SK-MEL-5 (cell line): ENCODE measurements at regions not wholly inside any gene's neighbourhood (a gene's known extent, or its start where the extent isn't known, plus 50 kb on each side); places are given as distances from the start of the nearest gene placed in this dataset.

Experiments
- DNase-seq: peaks from one replicate; pipeline ENCODE4 v3.0.0-alpha.2; 2016; ENCODE audit warnings: low read depth, low spot score
- in situ Hi-C: cut with HindIII; loops from 2 replicates; pipeline ENCODE4 v1.10.0; 2016; ENCODE audit warnings: low sequenced_read_pairs, high pct_unique_total_duplicates, low pct_unique_long_range_greater_than_20kb

- in situ Hi-C loops, result no loop called here
- DNase-seq, result peak; percentile 28
Measured at GRCh38 chr22:27370269-27370668, 431.3 kb downstream of the MN1 start.

DNA sequence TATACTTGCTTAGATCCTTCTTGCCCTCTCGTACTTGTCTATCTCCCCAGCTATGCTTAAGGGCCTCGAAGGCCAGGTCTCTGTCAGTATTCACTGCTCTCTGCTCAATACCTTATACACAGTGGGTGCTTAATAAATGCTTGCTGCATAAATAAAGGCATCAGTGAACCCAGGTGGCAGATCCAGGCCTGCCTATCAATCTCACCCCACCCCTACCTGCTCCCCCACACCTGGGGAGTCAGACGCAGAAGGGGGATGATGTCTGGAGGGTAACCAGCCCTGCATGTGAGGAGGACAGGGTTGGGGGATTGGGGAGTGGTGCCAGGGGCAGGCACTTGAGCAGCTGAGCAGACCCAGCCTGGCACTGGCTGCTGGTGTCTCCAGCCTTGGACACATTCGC, 430.6 kb downstream of the MN1 start:
- in situ Hi-C loops, result no loop called here
- DNase-seq, result no peak

GRCh38 chr22:27372364-27372763, 429.2 kb downstream of the MN1 start:
- DNase-seq, result no peak
- in situ Hi-C loops, result no loop called here

- in situ Hi-C loops, result no loop called here
- peak; percentile 88 for DNase-seq
Measured at GRCh38 chr22:27372969-27373670, 428.4 kb downstream of the MN1 start.

DNA sequence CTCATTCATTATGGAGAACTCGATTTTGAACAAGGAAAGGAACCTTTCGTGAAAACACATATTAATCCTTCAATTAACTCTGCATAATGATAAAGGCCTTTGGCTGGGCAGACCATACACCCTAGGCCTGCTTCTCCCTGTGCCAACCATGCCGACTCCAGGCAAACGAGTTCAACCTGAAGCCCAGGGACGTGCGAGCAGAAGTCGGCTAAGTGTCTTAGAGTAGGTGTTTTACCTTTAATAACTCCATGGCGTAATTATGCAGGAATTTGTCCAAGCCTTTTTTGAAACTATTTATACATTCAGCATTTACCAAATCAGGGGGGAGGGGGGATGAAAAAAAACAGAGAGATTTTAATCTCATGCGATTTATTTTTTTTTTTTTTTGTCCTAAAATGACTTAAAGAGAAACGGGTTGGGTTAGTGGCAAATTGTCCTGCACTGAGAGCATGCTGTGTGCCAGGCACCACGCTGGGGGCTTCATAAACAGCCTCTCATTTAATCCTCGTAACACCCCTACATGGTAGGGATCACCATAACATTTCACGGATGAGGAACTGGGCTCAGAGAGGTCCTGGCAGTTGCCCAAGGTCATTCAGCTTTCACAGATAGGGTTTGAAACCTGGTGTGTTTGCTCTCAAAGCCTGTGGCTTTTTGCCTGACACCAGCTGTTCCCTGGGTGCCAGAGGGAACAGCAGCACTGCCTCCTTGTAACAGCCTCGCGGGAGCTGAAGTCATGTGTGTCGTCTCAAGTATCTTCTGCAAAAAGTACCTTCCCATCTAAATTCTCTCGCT, 423.9 kb downstream of the MN1 start:
- DNase-seq, result no peak
- in situ Hi-C loops, result no loop called here

DNA sequence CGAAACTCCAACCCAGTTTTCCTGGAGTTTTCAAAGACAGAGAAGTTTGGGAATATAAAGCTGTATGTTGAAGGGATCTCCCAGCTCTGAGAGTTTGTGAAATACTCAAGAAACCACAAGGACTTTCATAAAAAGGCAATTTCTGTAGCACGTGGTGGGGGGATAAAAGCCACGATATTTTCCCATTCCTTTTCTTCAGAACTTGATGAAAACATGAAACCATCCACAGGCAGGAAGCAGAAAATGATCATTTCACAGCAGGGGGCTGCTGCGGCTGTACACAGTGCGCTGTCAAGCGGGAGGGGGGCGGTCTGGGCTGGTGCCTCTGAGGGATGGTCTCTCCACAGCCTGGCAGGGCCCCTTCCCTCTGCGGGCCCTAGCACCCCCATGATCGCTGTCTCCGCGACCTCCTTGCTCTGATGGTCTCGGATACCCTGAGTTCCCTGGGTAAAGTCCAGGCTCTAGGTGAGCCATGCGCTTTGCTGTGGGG, 423.2 kb downstream of the MN1 start:
- no peak for DNase-seq
- in situ Hi-C loops, result no loop called here

DNA sequence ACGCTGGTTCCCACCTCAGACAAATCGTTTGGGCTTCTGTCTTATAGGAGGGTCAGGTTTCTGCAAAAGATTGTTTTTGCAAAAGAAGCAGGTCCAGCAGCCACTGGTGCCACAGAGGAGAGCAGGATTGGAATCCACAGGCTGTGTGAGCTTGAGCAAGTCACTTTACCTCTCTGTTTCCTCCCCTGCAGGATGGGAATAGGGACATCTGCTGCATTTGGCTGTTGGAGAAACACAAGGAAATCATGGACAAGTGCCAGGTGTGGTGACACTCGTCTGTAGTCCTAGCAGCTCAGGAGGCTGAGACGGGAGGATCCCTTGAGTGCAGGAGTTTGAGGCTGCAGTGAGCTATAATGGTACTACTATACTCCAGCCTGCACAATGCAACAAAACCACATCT, 422.6 kb downstream of the MN1 start:
- DNase-seq, result no peak
- in situ Hi-C loops, result no loop called here

DNA sequence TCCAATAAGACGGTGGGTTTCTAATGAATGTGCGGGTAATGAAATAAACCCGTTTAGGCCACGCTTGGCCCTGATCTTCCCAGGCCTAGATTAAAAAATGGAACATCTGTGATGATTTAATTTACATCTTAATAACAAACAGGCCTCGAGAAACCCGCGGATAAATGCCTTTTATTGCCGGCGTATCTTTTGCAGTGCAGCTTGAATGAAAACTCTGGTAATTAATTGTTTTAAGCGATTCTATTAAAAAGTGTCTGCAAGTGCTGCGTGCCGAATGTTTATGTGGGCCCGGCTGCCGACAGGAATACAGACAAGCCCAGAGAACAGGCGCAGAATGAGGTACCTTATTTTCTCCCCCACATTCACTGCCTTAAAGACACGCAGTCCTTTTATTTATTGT, 420.7 kb downstream of the MN1 start:
- in situ Hi-C loops, result no loop called here
- no peak for DNase-seq

DNA sequence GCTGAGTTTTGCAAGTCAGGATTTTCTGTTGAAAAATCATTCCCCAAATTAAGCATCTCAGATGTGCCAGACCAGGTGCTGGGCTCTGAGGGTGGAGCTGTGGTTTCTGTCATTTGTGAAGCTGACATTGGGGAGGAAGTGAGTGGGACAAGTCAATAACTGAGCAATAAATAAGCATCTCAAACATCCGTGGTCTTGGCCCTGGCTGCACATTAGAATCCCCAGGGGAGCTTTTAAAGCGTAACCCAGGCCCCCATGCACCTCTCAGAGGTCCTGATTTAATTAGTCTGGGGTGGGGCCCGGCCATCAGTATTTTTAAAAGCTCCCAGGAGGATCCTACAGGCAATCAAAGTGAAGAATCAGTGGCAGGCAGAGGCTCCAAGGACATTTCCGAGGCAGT, 420.0 kb downstream of the MN1 start:
- DNase-seq, result no peak
- in situ Hi-C loops, result no loop called here

GRCh38 chr22:27381960-27382742, 419.4 kb downstream of the MN1 start:
- in situ Hi-C loops, result no loop called here
- peak; percentile 55 for DNase-seq

DNA sequence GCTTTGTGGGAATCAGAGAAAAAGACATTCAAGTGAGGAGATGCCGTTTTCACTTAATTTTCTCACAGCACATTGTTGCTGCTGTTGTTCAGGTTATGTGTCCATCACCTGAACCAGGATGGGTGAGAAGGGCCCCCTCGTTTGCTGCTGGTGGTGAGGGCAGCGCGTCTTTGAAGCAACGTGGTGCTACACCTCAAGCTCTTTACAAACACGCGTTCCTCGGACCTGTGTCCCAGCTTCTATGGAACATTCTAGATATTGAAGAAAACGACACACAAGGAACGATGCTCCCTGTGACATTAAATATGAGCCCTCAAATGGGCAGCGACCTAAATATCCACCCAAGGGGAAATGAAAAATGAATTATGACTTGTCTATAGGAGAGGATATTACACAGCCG, 418.6 kb downstream of the MN1 start:
- DNase-seq, result no peak
- in situ Hi-C loops, result no loop called here

DNA sequence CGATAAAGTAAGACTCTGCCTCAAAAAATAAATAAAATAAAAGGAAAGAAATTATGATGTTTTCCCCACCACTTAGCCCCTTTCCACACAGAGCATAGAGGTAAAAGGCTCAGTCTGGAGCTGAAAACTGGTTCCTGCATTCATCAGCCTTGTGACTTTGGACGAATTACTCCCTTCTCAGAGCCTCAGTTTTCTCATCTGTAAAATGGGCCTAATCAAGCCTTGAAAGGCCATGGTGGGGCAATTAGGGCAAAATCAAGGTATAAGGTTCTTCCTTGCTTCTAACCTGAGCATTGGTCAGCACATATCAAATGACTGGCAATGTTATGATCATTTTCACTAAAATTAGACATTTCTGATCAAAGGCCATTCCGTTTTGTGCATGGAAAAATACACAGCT, 417.7 kb downstream of the MN1 start:
- in situ Hi-C loops, result no loop called here
- DNase-seq, result no peak

DNA sequence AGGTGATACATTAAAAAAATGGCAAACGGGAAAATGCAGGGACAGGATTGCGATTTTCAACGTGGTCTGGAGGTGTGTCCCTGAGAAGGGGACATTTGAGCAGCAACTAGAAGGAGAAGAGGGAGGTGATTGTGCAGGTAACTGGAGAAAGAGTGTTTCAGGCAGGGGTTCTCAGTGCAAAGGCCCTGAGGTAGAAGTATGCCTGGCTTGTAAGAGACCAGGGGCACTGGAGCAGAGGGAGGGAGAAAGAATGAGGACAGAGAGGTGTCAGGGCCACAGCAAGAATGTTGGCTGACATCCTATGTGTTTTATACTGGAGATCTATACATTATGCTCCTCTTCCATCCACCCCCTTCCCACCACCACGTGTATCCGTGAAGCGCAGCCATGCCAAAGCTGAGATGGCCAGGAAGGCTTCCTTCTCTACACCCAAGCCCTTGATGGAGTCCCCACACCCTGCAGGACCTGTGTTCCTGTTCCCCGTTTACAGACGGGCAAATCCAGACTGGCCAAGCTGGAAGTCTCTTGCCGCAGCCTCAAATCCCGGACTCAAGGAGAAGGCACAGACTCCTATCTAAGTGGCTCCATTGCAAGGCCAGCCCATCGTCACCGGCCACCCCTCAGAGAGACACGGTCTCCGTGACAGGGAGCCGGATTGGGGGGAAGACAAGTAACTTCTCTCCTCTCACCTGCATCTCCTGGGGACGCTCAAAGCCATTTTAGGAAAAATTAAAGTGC, 416.1 kb downstream of the MN1 start:
- in situ Hi-C loops, result no loop called here
- DNase-seq, result no peak

DNA sequence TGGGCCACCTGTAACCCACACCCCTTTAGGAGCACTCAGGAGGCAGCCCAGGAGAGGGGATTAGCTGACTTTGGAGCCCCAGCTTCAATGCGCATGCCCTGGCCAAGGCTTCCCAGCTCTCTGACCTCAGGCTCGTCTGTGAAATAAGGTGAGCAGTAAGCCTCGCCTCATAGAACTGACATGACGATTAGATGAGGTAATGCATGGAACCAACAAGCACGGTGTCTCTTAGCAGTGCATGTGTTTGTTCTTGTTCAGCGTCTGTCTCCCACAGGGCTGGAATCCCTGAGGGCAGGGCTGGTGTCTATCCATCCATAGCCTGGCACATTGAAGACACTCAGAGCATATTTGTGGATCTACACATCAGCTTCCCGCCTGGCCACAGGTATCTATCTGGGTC, 415.4 kb downstream of the MN1 start:
- in situ Hi-C loops, result no loop called here
- DNase-seq, result no peak

GRCh38 chr22:27387561-27387960, 414.0 kb downstream of the MN1 start:
- DNase-seq, result no peak
- in situ Hi-C loops, result no loop called here

- in situ Hi-C loops, result no loop called here
- DNase-seq, result no peak
Measured at GRCh38 chr22:27388090-27388600, 413.4 kb downstream of the MN1 start.

DNA sequence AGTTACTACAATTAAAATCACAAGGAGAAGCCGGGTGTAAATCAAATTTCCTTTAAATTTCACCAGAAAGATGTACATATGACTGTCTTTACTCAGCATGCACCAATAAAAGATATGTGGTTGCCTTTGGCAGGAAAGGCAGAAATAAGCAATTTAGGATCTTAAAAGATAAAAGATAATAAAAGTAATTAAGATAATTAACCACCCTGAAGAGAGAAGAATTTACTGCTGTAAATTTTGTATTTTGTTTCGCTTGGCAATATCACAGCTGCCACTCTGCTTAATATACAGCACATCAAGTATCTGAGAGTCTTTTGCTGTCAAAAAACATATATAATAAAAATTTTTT, 411.9 kb downstream of the MN1 start:
- in situ Hi-C loops, result no loop called here
- no peak for DNase-seq
